Vagina (tissue), 2 donors: ENCODE measurements at regions not wholly inside any gene's neighbourhood (a gene's known extent, or its start where the extent isn't known, plus 50 kb on each side); places are given as distances from the start of the nearest gene placed in this dataset.

Source experiments
- DNase-seq, 2 donors: peaks; one replicate each; pipeline ENCODE4 v3.0.0-alpha.2; 2017; ENCODE audit errors: extremely low spot score in 2 of 2
- H3K27ac ChIP-seq: fragments of 200-600 bp; sonication (generic); one replicate; pipeline ENCODE4 v1.5.1; 2019
- H3K27me3 ChIP-seq: fragments of 200-600 bp; sonication (generic); one replicate; pipeline ENCODE4 v1.5.1; 2019
- H3K36me3 ChIP-seq, 2 donors: fragments of 200-600 bp; sonication (generic); one replicate each; pipeline ENCODE4 v1.5.1; 2017 to 2019
- H3K4me1 ChIP-seq: fragments of 200-600 bp; sonication (generic); one replicate; pipeline ENCODE4 v1.5.1; 2019
- H3K4me3 ChIP-seq, 2 donors: fragments of 200-600 bp; sonication (generic); 1 replicate in 1 of 2; 2 replicates in 1 of 2; pipeline ENCODE4 v1.5.1; 2016 to 2019
- H3K9me3 ChIP-seq: fragments of 200-600 bp; sonication (generic); one replicate; pipeline ENCODE4 v1.5.1; 2019
- CTCF ChIP-seq, 3 experiments: fragments of 450-650 bp in 2 of 3; fragments of 200-600 bp in 1 of 3; sonication (generic) in 1 of 3; IDR thresholded peaks; one replicate each; pipeline ENCODE4 v1.5.1; 2017 to 2019; ENCODE audit warnings: antibody characterized with exemption in 3 of 3, mild to moderate bottlenecking in 2 of 3, moderate library complexity in 2 of 3
- POLR2A ChIP-seq, 2 donors: fragments of 450-650 bp; IDR thresholded peaks; one replicate each; pipeline ENCODE4 v1.6.1; 2017; ENCODE audit warnings: antibody characterized with exemption in 2 of 2, mild to moderate bottlenecking in 2 of 2, moderate library complexity in 2 of 2
- POLR2AphosphoS5 ChIP-seq, 2 donors: sonication (generic); formaldehyde crosslinking; IDR thresholded peaks; one replicate each; pipeline ENCODE4 v1.9.0; 2017; ENCODE audit warnings: antibody characterized with exemption in 2 of 2, mild to moderate bottlenecking in 2 of 2, low read depth in 1 of 2; ENCODE audit not compliant: insufficient read depth in 1 of 2
- intact Hi-C: fragments of 100-400 bp; cut with DNase I; formaldehyde crosslinking; loops from one replicate; pipeline ENCODE4 v1.15.1; 2023

DNA sequence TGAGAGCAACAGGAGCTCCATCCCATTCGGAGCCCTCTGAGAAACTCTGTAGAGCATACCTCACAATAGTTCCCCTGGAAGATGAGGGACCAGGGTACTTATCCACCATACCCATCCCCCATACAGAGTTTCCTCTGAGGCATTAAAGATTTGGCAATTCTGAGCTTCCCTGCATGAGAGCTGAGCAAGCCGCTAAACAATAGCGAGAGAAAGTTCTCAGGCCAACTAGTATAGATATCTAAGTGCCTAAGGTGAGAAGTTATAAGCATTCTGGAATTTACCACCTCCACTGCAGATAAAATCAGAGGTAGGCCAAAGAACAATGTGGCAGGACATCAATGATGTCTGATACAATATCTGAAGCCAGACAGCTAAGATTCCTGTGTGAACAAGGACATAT lies 129.1 kb upstream of the MBNL1 start:
- Histone ChIP-seq H3K36me3 (no peaks in the 10 kb centered on the region), H3K27me3 (no peaks in the 10 kb centered on the region), H3K27ac (no peak overlapping the region), H3K4me3 (no peak overlapping the region), H3K9me3 (no peaks in the 10 kb centered on the region), H3K4me1 (no peaks in the 10 kb centered on the region)
- no peak for DNase-seq
- no peak for TF ChIP-seq POLR2AphosphoS5 (IDR thresholded peaks at IDR 0.05; ENCODE audit: insufficient read depth in 1 of 2, low read depth in 1 of 2)
- no peak for TF ChIP-seq CTCF (IDR thresholded peaks at IDR 0.05)
- no peak for TF ChIP-seq POLR2A (IDR thresholded peaks at IDR 0.05)
- intact Hi-C loops: no loop called here

DNA sequence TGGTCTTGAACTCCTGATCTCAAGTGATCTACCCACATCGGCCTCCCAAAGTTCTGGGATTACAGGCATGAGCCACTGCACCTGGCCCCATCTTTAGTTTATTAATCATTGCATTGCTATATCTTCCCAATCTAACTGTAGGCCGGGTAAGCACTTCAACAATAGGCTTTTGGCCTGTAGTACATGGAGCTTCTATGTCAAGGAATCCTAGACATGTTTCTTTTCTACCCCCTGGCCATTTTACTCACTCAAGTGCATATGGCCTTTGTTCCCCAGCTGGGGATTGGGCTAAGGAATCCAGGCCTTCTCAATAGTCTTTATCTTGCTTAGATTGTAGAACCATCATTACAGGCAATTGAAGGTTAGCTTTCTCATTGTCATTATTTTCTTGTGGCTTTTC lies 122.3 kb upstream of the MBNL1 start:
- TF ChIP-seq CTCF (IDR thresholded peaks at IDR 0.05) (no peak), POLR2A (IDR thresholded peaks at IDR 0.05) (no peak), POLR2AphosphoS5 (IDR thresholded peaks at IDR 0.05; ENCODE audit: insufficient read depth in 1 of 2, low read depth in 1 of 2) (no peak)
- DNase-seq: no peak
- no peak overlapping the region for H3K4me3 ChIP-seq
- no peak overlapping the region for H3K27ac ChIP-seq
- intact Hi-C loops: no loop called here
- no peaks in the 10 kb centered on the region for H3K9me3 ChIP-seq
- H3K27me3 ChIP-seq: no peaks in the 10 kb centered on the region
- no peaks in the 10 kb centered on the region for H3K36me3 ChIP-seq
- H3K4me1 ChIP-seq: peaks cover 18% of the 10 kb centered on the region

DNA sequence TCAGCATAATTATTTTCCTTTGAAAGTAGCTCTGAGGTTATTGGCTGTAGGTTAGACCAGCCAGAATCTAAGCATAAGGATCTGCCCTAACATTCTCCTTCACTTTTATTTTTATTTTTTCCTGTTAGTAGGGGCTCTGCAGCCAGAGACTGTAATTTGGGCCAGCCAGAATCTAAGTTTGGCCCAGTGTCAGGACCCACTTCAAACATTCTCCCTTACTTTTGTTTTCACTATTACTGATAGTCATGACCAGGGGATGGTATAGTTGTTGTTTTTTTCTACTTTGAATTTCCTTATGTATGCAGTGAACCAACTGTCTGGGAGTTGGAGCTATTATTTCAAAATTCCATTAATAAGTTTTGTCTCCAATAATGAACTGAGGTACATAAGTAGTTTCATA lies 121.0 kb upstream of the MBNL1 start:
- H3K4me1 ChIP-seq: peaks cover 25% of the 10 kb centered on the region
- H3K9me3 ChIP-seq: no peaks in the 10 kb centered on the region
- H3K27me3 ChIP-seq: no peaks in the 10 kb centered on the region
- no peak overlapping the region for H3K27ac ChIP-seq
- H3K4me3 ChIP-seq: no peak overlapping the region
- TF ChIP-seq POLR2A (IDR thresholded peaks at IDR 0.05) (no peak), CTCF (IDR thresholded peaks at IDR 0.05) (no peak), POLR2AphosphoS5 (IDR thresholded peaks at IDR 0.05; ENCODE audit: insufficient read depth in 1 of 2, low read depth in 1 of 2) (no peak)
- no peak for DNase-seq
- intact Hi-C loops: no loop called here
- no peaks in the 10 kb centered on the region for H3K36me3 ChIP-seq

- H3K27me3 ChIP-seq: no peaks in the 10 kb centered on the region
- H3K9me3 ChIP-seq: no peaks in the 10 kb centered on the region
- no peak for TF ChIP-seq CTCF (IDR thresholded peaks at IDR 0.05)
- TF ChIP-seq POLR2AphosphoS5 (IDR thresholded peaks at IDR 0.05; ENCODE audit: insufficient read depth in 1 of 2, low read depth in 1 of 2): no peak
- TF ChIP-seq POLR2A (IDR thresholded peaks at IDR 0.05): no peak
- H3K27ac ChIP-seq: no peak overlapping the region
- DNase-seq: no peak
- H3K4me1 ChIP-seq: peaks cover 25% of the 10 kb centered on the region
- H3K4me3 ChIP-seq: no peak overlapping the region
- intact Hi-C loops: no loop called here
- H3K36me3 ChIP-seq: no peaks in the 10 kb centered on the region
Observed at GRCh38 chr3:152148579-152148978, 120.2 kb upstream of the MBNL1 start.

DNA sequence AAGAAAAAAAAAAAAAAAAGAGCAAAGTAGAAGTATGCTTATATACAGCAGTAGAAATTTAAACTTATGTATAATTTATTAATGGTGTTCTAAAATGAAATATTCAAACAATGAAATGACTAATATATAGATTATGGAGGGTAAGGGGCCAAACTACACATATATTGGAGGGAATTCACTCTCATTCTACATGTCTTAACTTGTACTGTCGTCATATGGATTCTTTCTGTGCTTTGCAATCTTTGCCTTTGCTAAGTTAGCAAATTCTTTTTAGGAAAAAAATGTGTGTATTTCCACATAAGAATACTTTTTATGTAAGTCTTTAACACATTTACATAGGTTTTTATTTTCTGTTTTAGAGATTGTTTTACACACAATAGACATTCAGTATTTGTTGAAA lies 118.9 kb upstream of the MBNL1 start:
- Histone ChIP-seq H3K9me3 (no peaks in the 10 kb centered on the region), H3K4me3 (no peak overlapping the region), H3K4me1 (peaks cover 25% of the 10 kb centered on the region), H3K36me3 (no peaks in the 10 kb centered on the region), H3K27me3 (no peaks in the 10 kb centered on the region), H3K27ac (no peak overlapping the region)
- intact Hi-C loops: no loop called here
- no peak for TF ChIP-seq CTCF (IDR thresholded peaks at IDR 0.05)
- no peak for DNase-seq
